Activated naive CD4-positive, alpha-beta T cell (primary cell): ENCODE measurements at regions not wholly inside any gene's neighbourhood (a gene's known extent, or its start where the extent isn't known, plus 50 kb on each side); places are given as distances from the start of the nearest gene placed in this dataset.
"Not testable (repeated sequence)": the region's sequence is repeated elsewhere in the genome, so short reads cannot be mapped to it uniquely, and the experiment has no call there.

Experiments
- DNase-seq, 4 experiments: peaks; one replicate each; lab custom pipeline; 2025; lab: John Stamatoyannopoulos, UW

DNA sequence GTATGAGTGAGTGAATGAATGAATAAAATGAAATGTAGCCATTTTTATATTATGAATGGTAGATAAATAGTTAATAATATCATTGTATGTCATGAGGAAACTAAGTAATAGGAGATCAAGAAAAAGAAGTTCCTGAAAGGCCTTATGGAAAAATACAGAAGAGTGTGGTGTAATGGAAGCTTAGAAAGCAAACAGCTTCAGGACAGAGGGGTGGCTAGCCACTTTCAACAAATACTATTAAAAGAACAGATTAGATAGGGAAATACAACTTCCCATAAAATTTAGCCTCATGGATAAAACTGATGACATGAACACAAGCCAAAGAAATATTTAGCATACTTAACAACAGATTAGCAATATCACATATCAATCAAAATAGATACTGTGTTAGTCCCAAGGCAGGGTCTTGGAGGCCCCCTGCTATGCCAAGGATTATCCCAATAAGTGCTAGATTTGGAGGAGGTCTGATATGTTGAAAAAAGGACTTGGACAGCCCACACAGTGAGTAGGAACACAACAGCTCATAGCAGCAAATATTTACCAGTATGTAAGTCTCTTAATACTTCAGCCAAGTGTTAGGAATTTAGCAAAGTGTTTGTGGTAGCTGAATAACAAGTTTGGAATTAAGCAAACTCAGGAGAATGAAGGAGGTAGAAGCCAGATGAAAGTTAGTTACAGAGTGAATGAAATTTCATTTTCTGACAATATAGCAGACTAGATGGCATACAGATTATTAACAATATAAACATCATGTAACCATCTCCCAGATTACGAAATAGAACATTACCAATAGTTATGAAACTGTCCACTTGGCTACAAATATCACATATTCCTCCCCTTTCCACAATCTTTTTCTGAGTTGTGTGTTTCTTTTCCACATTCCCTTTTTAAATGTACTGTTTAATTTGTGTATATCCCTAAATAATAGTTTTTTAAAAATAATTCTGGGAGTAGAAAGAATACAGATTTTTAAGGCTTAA, 1632.0 kb downstream of the PCDH9 start:
- no peak for DNase-seq

- DNase-seq = no peak
Measured at GRCh38 chr13:65595916-65596315, 1634.2 kb downstream of the PCDH9 start.

DNA sequence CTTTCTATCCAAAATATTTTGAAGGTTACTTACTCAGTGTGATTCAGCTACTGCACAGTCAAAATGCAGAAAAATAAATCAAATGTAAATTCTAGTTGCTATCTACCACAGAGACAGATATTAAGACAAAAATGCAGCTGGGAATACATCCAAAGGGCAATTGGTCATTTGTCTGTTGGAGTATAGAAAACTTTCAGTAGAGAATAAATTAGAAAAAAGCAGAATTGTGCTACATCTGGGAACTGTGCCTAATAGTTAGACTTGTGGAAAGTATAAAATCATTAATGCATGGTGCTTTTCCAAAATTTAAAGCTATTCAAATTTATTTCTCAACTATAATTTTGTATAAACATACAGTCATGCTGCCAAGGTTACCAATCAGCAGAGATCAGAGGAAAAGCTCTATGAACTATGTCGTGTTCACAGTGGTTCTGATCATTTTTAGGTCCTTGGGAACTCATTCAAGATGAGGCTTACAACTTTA, 1635.8 kb downstream of the PCDH9 start:
- no peak for DNase-seq

- no peak for DNase-seq
Measured at GRCh38 chr13:65593298-65593874, 1636.8 kb downstream of the PCDH9 start.

DNA sequence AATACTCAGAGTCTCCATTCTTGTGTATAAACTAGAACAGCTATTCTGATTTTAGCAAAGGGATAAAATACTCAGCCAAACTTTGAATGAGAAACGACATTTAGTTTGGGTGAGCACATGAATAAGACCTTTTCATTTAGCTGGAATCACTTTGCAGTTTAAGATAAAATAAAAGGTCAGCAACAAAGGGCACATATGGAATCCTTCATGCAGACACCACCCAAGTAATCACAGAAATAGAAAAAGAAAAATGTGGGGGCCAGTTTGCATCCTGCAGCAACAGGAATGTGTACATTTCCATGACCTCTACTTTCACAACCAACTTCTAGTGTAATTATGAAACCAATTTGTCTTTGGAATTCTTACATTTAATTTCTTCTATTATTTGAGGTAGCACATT, 1637.4 kb downstream of the PCDH9 start:
- DNase-seq = no peak

DNA sequence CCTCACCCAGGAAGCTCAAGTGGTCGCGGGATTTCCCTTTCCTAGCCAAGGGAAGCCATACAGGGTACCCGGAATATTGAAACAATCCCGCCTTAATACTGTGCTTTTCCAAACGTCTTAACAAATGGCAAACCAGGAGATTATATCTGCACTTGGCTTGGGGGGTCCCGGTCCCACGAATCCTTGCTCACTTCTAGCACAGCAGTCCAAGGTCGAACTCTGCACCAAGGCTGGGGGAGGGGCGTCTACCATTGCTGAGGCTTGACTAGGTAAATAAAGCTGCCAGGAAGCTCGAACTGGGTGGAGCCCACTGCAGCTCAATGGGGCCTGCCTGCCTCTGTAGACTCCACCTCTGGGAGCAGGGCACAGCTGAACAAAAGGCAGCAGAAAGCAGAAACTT, 1644.8 kb downstream of the PCDH9 start:
- no peak for DNase-seq

DNA sequence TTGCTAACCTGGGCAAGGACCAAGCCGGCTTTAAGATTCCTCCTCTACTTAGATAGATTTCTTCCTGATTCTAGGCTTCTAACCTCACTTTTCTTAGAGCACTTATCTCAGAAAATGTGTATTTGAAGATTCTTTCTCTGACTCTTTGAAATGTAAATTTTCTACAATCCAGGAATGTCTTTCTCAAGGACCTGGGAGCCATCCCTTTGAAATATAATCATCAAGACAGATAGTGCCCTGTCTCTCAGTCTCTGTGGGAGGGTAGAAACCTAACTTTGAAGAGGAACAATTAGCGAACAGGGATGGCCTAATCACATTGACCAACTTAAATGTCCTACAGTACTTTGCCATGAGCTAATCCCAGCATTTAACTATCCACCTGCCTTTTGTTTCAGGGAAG, 1646.0 kb downstream of the PCDH9 start:
- no peak for DNase-seq

DNA sequence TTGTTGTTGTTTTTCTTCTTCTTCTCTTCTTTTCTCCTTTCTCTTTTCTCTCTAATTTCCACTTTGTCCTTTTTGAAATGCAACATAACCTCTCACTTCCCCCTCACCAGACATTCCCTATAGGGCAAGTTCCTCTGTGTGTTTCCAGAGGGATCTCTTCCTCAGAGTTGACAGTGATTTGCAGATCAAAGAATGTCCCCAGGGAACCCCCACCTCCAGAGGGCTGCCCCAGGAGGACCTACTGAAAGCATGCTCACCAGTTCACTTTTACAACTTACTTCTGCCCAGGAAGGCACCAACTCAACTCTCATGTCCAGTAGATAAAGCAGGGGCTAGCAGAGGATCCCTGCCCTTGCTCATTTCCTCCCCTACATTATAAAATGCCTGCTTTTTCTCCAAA, 1648.0 kb downstream of the PCDH9 start:
- no peak for DNase-seq

DNA sequence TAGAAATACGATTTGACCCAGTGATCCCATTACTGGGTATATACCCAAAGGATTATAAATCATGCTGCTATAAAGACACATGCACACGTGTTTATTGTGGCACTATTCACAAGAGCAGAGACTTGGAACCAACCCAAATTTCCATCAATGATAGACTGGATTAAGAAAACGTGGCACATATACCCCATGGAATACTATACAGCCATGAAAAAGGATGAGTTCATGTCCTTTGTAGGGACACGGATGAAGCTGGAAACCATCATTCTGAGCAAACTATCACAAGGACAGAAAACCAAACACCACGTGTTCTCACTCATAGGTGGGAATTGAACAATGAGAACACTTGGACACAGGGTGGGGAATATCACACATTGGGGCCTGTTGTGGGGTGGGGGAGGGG, 1665.6 kb downstream of the PCDH9 start:
- DNase-seq = not testable (repeated sequence)

DNA sequence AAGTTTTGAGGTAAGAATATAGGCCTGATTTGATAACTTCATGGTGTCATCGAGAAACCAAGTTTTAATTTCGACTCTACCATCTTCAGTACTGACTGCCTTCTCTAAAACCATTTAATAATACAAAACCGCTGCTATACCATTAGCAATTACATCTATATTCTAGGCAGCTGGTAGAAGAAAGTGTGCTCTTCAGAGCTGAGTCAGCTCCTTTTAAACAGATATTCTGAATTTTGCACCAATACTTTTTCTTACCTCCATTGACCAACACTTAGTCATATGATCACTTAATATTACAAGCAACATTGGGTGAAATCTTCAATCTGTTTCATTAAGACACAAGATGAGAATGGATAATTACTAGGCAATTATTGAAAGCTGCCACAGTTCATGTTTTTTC, 1667.8 kb downstream of the PCDH9 start:
- no peak for DNase-seq

DNA sequence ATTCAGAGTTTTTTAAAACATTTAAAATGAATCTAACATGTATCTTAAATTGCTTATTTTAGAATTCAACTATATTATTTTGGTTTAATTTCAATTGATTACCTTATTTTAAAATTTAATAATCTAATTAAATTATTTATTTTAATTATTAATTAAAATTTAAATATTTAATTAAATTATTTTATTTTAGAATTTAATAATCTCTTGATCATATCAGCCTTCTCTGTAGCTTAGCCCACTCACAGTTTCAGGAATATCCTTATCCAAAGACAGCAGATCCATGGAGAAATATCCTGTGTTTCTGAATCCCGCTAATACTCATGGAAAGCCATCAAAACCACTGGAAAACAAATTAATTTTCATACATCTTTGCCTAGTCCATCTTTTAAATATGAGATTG, 1669.2 kb downstream of the PCDH9 start:
- DNase-seq = no peak

DNA sequence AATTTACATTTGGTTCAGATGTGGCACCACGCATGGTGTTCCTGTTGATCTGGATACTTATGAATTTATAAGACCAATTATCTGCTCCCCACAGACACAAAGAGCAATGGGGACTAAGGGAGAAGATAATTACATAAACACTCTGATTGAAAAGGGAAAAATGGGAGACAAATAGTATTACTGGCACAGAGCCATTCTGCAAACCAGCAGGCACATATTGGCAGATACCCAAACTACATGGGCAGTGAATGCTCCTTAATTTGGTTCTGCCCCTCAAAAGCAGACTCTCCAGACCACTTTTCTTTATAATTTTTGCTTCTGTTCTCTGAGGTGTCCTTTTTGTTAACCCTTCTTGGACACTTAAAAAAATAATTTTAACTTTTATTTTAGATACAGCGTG, 1674.2 kb downstream of the PCDH9 start:
- no peak for DNase-seq

GRCh38 chr13:65553096-65553727, 1676.9 kb downstream of the PCDH9 start:
- no peak for DNase-seq

DNA sequence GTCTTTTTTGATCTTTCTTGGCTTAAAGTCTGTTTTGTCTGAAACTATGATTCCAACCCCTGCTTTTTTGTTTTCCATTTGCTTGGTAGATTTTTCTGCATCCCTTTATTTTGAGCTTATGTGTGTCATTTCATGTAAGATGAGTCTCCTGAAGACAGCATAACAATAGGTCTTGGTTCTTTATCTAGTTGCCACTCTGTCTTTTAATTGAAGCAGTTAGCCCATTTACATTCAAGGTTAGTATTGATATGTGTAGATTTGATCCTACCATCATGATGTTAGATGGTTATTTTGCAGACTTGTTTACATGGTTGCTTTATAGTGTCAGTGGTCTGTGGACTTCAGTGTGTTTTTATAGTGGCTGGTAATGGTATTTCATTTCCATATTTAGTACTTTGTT, 1678.9 kb downstream of the PCDH9 start:
- DNase-seq = no peak

GRCh38 chr13:65540175-65540574, 1690.0 kb downstream of the PCDH9 start:
- DNase-seq = no peak

DNA sequence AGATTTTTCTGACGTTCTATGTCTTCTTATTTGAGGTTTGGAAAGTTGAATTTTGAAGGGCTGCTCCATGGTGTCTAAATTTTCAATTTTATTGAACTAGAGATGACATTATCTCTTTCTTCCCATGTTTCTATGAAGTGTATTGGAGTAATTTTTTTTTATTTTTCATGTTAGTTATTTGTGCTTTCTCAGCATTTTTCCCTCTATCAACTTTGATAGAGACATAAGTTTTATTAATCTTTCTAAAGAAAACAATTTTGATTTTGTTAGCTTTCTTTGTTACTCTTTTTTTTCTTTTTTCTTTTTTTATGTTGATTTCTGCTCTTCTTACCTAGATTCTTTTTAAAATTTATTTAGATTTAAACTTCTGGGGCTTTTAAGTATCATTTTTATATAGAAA, 1694.8 kb downstream of the PCDH9 start:
- no peak for DNase-seq

- no peak for DNase-seq
Measured at GRCh38 chr13:65532231-65532630, 1697.9 kb downstream of the PCDH9 start.

GRCh38 chr13:65530688-65531087, 1699.4 kb downstream of the PCDH9 start:
- no peak for DNase-seq

DNA sequence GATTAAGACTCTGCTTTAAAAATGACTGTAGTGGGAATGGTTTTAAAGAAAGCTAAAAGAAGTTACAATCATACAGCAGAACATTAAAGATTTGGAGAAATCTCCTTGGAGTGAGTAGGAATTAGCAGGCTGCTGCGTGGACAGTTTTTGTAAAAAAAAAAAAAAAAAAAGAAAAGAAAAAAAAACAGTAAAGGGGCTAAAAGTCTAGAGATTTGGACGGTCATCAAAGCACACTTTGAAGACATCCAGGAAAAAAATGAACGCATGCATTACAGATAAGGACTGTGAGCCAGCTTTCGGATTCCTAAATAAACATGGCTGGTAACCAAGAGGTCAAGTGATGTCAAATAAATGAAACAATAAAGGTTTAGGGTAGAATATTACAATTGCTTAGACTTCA, 1700.6 kb downstream of the PCDH9 start:
- no peak for DNase-seq

- no peak for DNase-seq
Measured at GRCh38 chr13:65508745-65509144, 1721.4 kb downstream of the PCDH9 start.

DNA sequence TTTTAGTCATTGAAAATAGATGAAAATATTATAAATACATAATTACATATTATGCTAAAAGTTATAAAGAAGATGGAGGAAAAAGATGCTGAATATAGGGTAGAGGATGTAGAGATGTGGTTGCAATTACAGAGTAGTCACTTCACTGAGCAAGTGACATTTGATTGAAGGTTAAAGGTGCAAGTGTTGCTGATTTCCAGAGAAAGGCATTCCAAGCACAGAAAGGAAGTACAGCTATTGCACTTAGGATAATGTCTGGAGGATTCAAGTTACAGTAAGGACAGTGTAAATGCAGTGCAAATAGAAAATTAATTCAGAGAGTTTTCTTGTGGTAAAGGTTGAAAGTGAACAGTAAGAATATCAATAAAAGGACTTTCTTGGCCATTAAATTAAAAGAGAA, 1721.8 kb downstream of the PCDH9 start:
- DNase-seq = no peak

DNA sequence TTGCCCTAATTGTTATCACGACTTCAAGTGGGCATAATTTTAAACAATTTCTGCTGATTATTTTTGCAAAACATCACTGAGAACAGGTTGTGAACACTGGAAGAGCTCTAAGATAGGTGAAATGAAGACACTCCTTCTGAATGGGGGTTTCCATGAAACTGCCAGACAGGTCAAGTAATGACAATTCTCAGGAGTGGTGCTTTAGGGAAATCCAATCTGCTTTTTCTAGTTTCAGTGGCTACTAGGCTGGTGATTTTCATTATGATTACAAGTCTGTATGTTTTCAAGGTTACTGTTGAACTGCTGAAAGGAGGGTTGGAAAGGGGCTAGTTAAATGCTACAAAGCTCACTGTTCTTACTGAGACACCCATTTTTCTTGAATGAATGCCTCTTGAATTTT, 1724.2 kb downstream of the PCDH9 start:
- no peak for DNase-seq

DNA sequence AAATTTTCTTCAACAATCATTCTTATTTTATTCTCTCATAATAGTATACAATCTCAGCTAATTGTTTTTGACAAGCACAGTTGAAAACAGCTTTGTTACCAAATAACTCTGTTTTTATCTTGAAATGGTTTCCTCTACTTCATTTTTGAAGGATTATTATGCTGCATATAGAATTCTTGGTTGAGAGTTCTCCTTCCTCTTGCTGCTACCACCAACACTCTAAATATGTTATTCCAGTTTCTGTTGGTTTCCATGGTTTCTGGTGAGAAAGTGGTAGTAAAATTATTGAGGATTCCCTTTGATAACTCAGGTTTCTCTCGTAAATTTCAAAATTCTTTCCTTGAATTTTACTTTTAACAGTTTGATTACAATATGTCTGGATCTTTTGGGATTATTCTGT, 1725.9 kb downstream of the PCDH9 start:
- no peak for DNase-seq
